A673 (cell line): ENCODE measurements at regions not wholly inside any gene's neighbourhood (a gene's known extent, or its start where the extent isn't known, plus 50 kb on each side); places are given as distances from the start of the nearest gene placed in this dataset.

Source experiments
- BruUV-seq: library from RNA; stranded (reverse); fragments of 400-500 nt; replicated peaks from 2 replicates; lab custom pipeline; 2021; lab: Mats Ljungman, UMichigan
- CTCF ChIA-PET: fragments of 300-600 bp; sonication (Branson Sonifier 250); formaldehyde crosslinking; loops from one replicate; lab custom pipeline; 2022; ENCODE audit warnings: antibody characterized with exemption; lab: Charles Lee
- POLR2A ChIA-PET: fragments of 300-600 bp; sonication (Branson Sonifier 250); formaldehyde crosslinking; loops from one replicate; lab custom pipeline; 2022; ENCODE audit warnings: antibody characterized with exemption; ENCODE audit not compliant: low non-redundant PET; lab: Charles Lee
- DNase-seq: peaks from one replicate; pipeline ENCODE4 v3.0.0-alpha.2; 2015; ENCODE audit warnings: low spot score
- H3K27ac ChIP-seq: fragments of 200-600 bp; sonication (generic); 2 replicates; pipeline ENCODE4 v1.5.1; 2016; ENCODE audit warnings: mixed run types, low read depth, mild to moderate bottlenecking, mixed read lengths, antibody characterized with exemption, low read length; ENCODE audit not compliant: poor library complexity, severe bottlenecking
- H3K27me3 ChIP-seq: fragments of 200-600 bp; sonication (generic); replicated peaks from 2 replicates; pipeline ENCODE4 v1.6.1; 2017; ENCODE audit warnings: mixed run types, low read depth, mild to moderate bottlenecking, mixed read lengths, antibody characterized with exemption, low read length; ENCODE audit not compliant: insufficient read depth, poor library complexity
- H3K36me3 ChIP-seq: fragments of 200-600 bp; sonication (generic); 2 replicates; pipeline ENCODE4 v1.6.1; 2016; ENCODE audit warnings: mixed run types, mild to moderate bottlenecking, mixed read lengths, antibody characterized with exemption, low read length; ENCODE audit not compliant: insufficient read depth, poor library complexity, severe bottlenecking
- H3K4me1 ChIP-seq: fragments of 200-600 bp; sonication (generic); 2 replicates; pipeline ENCODE4 v1.6.1; 2017; ENCODE audit warnings: mixed run types, mild to moderate bottlenecking, mixed read lengths, antibody characterized with exemption, low read length; ENCODE audit not compliant: insufficient read depth, poor library complexity, severe bottlenecking
- H3K4me3 ChIP-seq: fragments of 200-600 bp; sonication (generic); 2 replicates; pipeline ENCODE4 v1.5.1; 2016; ENCODE audit warnings: low read depth, mixed run types, mild to moderate bottlenecking, mixed read lengths, low read length; ENCODE audit not compliant: poor library complexity, severe bottlenecking
- H3K9me3 ChIP-seq: fragments of 200-600 bp; sonication (generic); 2 replicates; pipeline ENCODE4 v1.6.1; 2016; ENCODE audit warnings: mixed run types, low read depth, mild to moderate bottlenecking, mixed read lengths, antibody characterized with exemption, low read length; ENCODE audit not compliant: poor library complexity, severe bottlenecking
- CTCF ChIP-seq: fragments of 300-800, 200-600 bp; sonication (generic); conservative IDR thresholded peaks from 2 replicates; pipeline ENCODE4 v1.5.1; 2017; ENCODE audit warnings: low read depth, mild to moderate bottlenecking, antibody characterized with exemption, low read length, moderate library complexity, mixed read lengths
- EZH2 ChIP-seq: fragments of 200-600 bp; sonication (generic); IDR thresholded peaks from 2 replicates; pipeline ENCODE4 v1.6.1; 2017; ENCODE audit warnings: borderline replicate concordance, low read depth, mild to moderate bottlenecking, mixed read lengths, antibody characterized with exemption, low read length; ENCODE audit not compliant: poor library complexity, severe bottlenecking
- intact Hi-C: fragments of 100-400 bp; cut with micrococcal nuclease; formaldehyde crosslinking; loops from one replicate; pipeline ENCODE4 v1.10.0; 2022; ENCODE audit not compliant: unreplicated experiment

GRCh38 chr15:81540909-81541308 lies 166.9 kb upstream of the TMC3 start:
- Histone ChIP-seq H3K4me3 (no peak overlapping the region), H3K4me1 (no peaks in the 10 kb centered on the region), H3K27ac (no peak overlapping the region), H3K27me3 (no peaks in the 10 kb centered on the region), H3K9me3 (no peaks in the 10 kb centered on the region), H3K36me3 (no peaks in the 10 kb centered on the region)
- DNase-seq, result no peak
- no TSS peak for BruUV-seq
- intact Hi-C loops, result no loop called here
- POLR2A ChIA-PET, result no interaction called here
- CTCF ChIA-PET, result no interaction called here
- TF ChIP-seq EZH2 (no peak), CTCF (no peak)

- ChIA-PET POLR2A (no interaction called here), CTCF (no interaction called here)
- Histone ChIP-seq H3K4me1 (no peaks in the 10 kb centered on the region), H3K36me3 (no peaks in the 10 kb centered on the region), H3K4me3 (no peak overlapping the region), H3K27me3 (no peaks in the 10 kb centered on the region), H3K27ac (no peak overlapping the region), H3K9me3 (no peaks in the 10 kb centered on the region)
- intact Hi-C loops, result no loop called here
- BruUV-seq, result no TSS peak
- DNase-seq, result no peak
- TF ChIP-seq CTCF (no peak), EZH2 (no peak)
Observed at GRCh38 chr15:81536356-81536755, 162.3 kb upstream of the TMC3 start.

GRCh38 chr15:81534124-81534523 lies 160.1 kb upstream of the TMC3 start:
- intact Hi-C loops, result no loop called here
- no peak overlapping the region for H3K27ac ChIP-seq
- no peaks in the 10 kb centered on the region for H3K4me1 ChIP-seq
- POLR2A ChIA-PET, result no interaction called here
- H3K9me3 ChIP-seq, result no peaks in the 10 kb centered on the region
- no peak for DNase-seq
- no peaks in the 10 kb centered on the region for H3K36me3 ChIP-seq
- CTCF ChIA-PET, result no interaction called here
- no peak overlapping the region for H3K4me3 ChIP-seq
- H3K27me3 ChIP-seq, result no peaks in the 10 kb centered on the region
- no TSS peak for BruUV-seq
- TF ChIP-seq EZH2, result no peak
- TF ChIP-seq CTCF, result no peak
